ENCODE measurements at regions not wholly inside any gene's neighbourhood (a gene's known extent, or its start where the extent isn't known, plus 50 kb on each side); places are given as distances from the start of the nearest gene placed in this dataset.

- intact Hi-C loops (cut with DNase I; ENCODE audit: low total_unique reads) = no loop called here
- TF ChIP-seq POLR2A (IDR thresholded peaks at IDR 0.05) = no peak
- TF ChIP-seq CTCF (IDR thresholded peaks at IDR 0.05 in 8 of 11, conservative IDR thresholded peaks at IDR 0.05 in 3 of 11) = no peak
- no peak for TF ChIP-seq POLR2AphosphoS5 (IDR thresholded peaks at IDR 0.05)
Measured at GRCh38 chr7:30226614-30227268, 57.7 kb upstream of the ZNRF2 start.

GRCh38 chr7:30231271-30231670 lies 53.1 kb upstream of the ZNRF2 start:
- Histone ChIP-seq H3K36me3 (no peaks in the 10 kb centered on the region), H3K4me1 (peaks cover 0 to 11% (median 8%) of the 10 kb centered on the region in 6 donors), H3K27me3 (replicated peaks in 1 of 7) (no peaks in the 10 kb centered on the region), H3K27ac (no peak overlapping the region), H3K9me3 (no peaks in the 10 kb centered on the region), H3K4me3 (no peak overlapping the region)
- no peak for TF ChIP-seq CTCF (IDR thresholded peaks at IDR 0.05 in 8 of 11, conservative IDR thresholded peaks at IDR 0.05 in 3 of 11)
- TF ChIP-seq POLR2A (IDR thresholded peaks at IDR 0.05) = no peak
- no peak for DNase-seq
- 81 to 100% (median 88%) methylated on average over 1 of the region's 1 CpG for WGBS, 5 donors
- intact Hi-C loops (cut with DNase I; ENCODE audit: low total_unique reads) = no loop called here

More at GRCh38 chr7:30226614-30227268, 57.7 kb upstream of the ZNRF2 start:
- no peaks in the 10 kb centered on the region for H3K27me3 ChIP-seq (replicated peaks in 1 of 7)
- no peak overlapping the region for H3K4me3 ChIP-seq
- H3K9me3 ChIP-seq = peaks cover 0 to 5% (median 1%) of the 10 kb centered on the region in 8 donors
- DNase-seq = no peak
- no peaks in the 10 kb centered on the region for H3K36me3 ChIP-seq
- 76 to 82% (median 77%) methylated on average over 12 of the region's 12 CpGs for WGBS, 5 donors
- H3K27ac ChIP-seq = peak overlapping the region in 5 of 8 donors; percentile 58 to 78 (median 70)
- H3K4me1 ChIP-seq = peaks cover 4 to 36% (median 22%) of the 10 kb centered on the region in 6 donors

- no peak for TF ChIP-seq POLR2A (IDR thresholded peaks at IDR 0.05)
- no peak for TF ChIP-seq CTCF (IDR thresholded peaks at IDR 0.05 in 8 of 11, conservative IDR thresholded peaks at IDR 0.05 in 3 of 11)
- TF ChIP-seq POLR2AphosphoS5 (IDR thresholded peaks at IDR 0.05) = no peak
- Histone ChIP-seq H3K27me3 (replicated peaks in 1 of 7) (no peaks in the 10 kb centered on the region), H3K4me3 (no peak overlapping the region), H3K36me3 (no peaks in the 10 kb centered on the region), H3K27ac (no peak overlapping the region), H3K4me1 (peaks cover 0 to 8% (median under 1%) of the 10 kb centered on the region in 6 donors), H3K9me3 (no peaks in the 10 kb centered on the region)
- intact Hi-C loops (cut with DNase I; ENCODE audit: low total_unique reads) = no loop called here
- DNase-seq = no peak
- 81 to 95% (median 91%) methylated on average over 4 of the region's 4 CpGs for WGBS, 5 donors
Measured at GRCh38 chr7:30232391-30232790, 52.0 kb upstream of the ZNRF2 start.
